HepG2 (cell line): ENCODE measurements at regions not wholly inside any gene's neighbourhood (a gene's known extent, or its start where the extent isn't known, plus 50 kb on each side); places are given as distances from the start of the nearest gene placed in this dataset.

ENCODE experiments used
- ATF3 ChIP-seq: sonication (generic); formaldehyde crosslinking; IDR thresholded peaks from 2 replicates; pipeline ENCODE4 v1.4.0; 2020; ENCODE audit warnings: missing genetic modification reagents
- CC2D1A ChIP-seq: sonication (generic); formaldehyde crosslinking; IDR thresholded peaks from 2 replicates; pipeline ENCODE4 v1.8.1; 2023; ENCODE audit warnings: mild to moderate bottlenecking, missing genetic modification reagents
- CREB1 ChIP-seq, 2 experiments: fragments of 450-650 bp in 1 of 2; IDR thresholded peaks; 2 replicates each; pipeline ENCODE4 v1.6.1; 2016 to 2017; ENCODE audit warnings: control low read depth in 1 of 2, mild to moderate bottlenecking in 1 of 2, missing compliant biosample characterization in 1 of 2, missing genetic modification characterization in 1 of 2
- HCFC1 ChIP-seq: fragments of 150-350 bp; IDR thresholded peaks from 2 replicates; pipeline ENCODE4 v1.6.1; 2014; ENCODE audit warnings: low read depth, low read length
- HNF4A ChIP-seq: sonication (generic); formaldehyde crosslinking; IDR thresholded peaks from 2 replicates; pipeline ENCODE4 v1.4.0; 2020; ENCODE audit warnings: missing genetic modification reagents
- KLF11 ChIP-seq: IDR thresholded peaks from 2 replicates; pipeline ENCODE4 v1.6.1; 2016; ENCODE audit warnings: missing compliant biosample characterization
- NR2C2 ChIP-seq: sonication (generic); formaldehyde crosslinking; IDR thresholded peaks from 2 replicates; pipeline ENCODE4 v1.4.0; 2020; ENCODE audit warnings: missing genetic modification reagents, mild to moderate bottlenecking, moderate library complexity, borderline replicate concordance
- RCOR2 ChIP-seq: IDR thresholded peaks from 2 replicates; pipeline ENCODE4 v1.6.1; 2016; ENCODE audit warnings: missing biosample characterization, missing genetic modification reagents
- SMC3 ChIP-seq: IDR thresholded peaks from 2 replicates; pipeline ENCODE4 v1.6.1; 2011; ENCODE audit warnings: low read length, improper control_type of control experiment
- THAP8 ChIP-seq: sonication (generic); formaldehyde crosslinking; IDR thresholded peaks from 2 replicates; pipeline ENCODE4 v1.5.1; 2020; ENCODE audit warnings: missing genetic modification reagents, mild to moderate bottlenecking, borderline replicate concordance
- THAP9 ChIP-seq: sonication (generic); formaldehyde crosslinking; IDR thresholded peaks from 2 replicates; pipeline ENCODE4; 2020; ENCODE audit warnings: missing genetic modification reagents, mild to moderate bottlenecking, borderline replicate concordance
- ZFP36 ChIP-seq: fragments of 150-350 bp; IDR thresholded peaks from 2 replicates; pipeline ENCODE4 v1.6.1; 2018; ENCODE audit warnings: borderline replicate concordance, low read length, low read depth; ENCODE audit not compliant: partially characterized antibody
- ZNF205 ChIP-seq: IDR thresholded peaks from 2 replicates; pipeline ENCODE4 v1.6.1; 2018; ENCODE audit warnings: missing biosample characterization, missing genetic modification reagents
- ZNF318 ChIP-seq: sonication (generic); formaldehyde crosslinking; IDR thresholded peaks from 2 replicates; pipeline ENCODE4 v1.4.0; 2020; ENCODE audit warnings: mild to moderate bottlenecking, missing genetic modification reagents
- ZNF44 ChIP-seq: sonication (generic); formaldehyde crosslinking; IDR thresholded peaks from 2 replicates; pipeline ENCODE4 v1.5.1; 2020; ENCODE audit warnings: mild to moderate bottlenecking, missing genetic modification reagents
- ZNF614 ChIP-seq: IDR thresholded peaks from 2 replicates; pipeline ENCODE4 v1.6.1; 2018; ENCODE audit warnings: missing biosample characterization, missing genetic modification reagents, inconsistent platforms, borderline replicate concordance
- ZNF629 ChIP-seq: sonication (generic); formaldehyde crosslinking; conservative IDR thresholded peaks from 2 replicates; pipeline ENCODE4 v1.5.0; 2020; ENCODE audit warnings: missing genetic modification reagents
- ZNF644 ChIP-seq: IDR thresholded peaks from 2 replicates; pipeline ENCODE4 v1.6.1; 2016; ENCODE audit warnings: low read depth
- ZSCAN21 ChIP-seq: sonication (generic); formaldehyde crosslinking; IDR thresholded peaks from 2 replicates; pipeline ENCODE4 v1.8.0; 2022; ENCODE audit warnings: mild to moderate bottlenecking, missing genetic modification reagents, moderate library complexity, borderline replicate concordance

- TF ChIP-seq ZNF318 (CRISPR knock-in tag) (no peak), KLF11 (0 out of 2 replicates have a peak, but pooled peaks have one; percentile 16), ZFP36 (no peak), ZNF614 (CRISPR knock-in tag) (peak; percentile 66; the same call in 1 of the 2 replicates), HNF4A (peak; percentile 94), HCFC1 (no peak), ZNF205 (peak; percentile 31; the same call in 1 of the 2 replicates), CREB1 (IDR thresholded peaks at IDR 0.05) (no peak), CREB1 (CRISPR knock-in tag; IDR thresholded peaks at IDR 0.05) (no peak), SMC3 (peak; percentile 27; the same call in 1 of the 2 replicates), ZSCAN21 (CRISPR knock-in tag) (no peak), RCOR2 (CRISPR knock-in tag) (0 out of 2 replicates have a peak, but pooled peaks have one; percentile 22), THAP9 (CRISPR knock-in tag) (no peak), NR2C2 (CRISPR knock-in tag) (0 out of 2 replicates have a peak, but pooled peaks have one; percentile 29), ZNF44 (CRISPR knock-in tag) (no peak), CC2D1A (CRISPR knock-in tag) (no peak), ATF3 (CRISPR knock-in tag) (peak; percentile 85), ZNF629 (CRISPR knock-in tag) (no peak), ZNF644 (CRISPR knock-in tag) (peak; percentile 92), THAP8 (CRISPR knock-in tag) (no peak)
These were observed 97.2 kb upstream of the CTNNB1 start (continued) for GRCh38 chr3:41102053-41102556.
